ENCODE measurements at regions not wholly inside any gene's neighbourhood (a gene's known extent, or its start where the extent isn't known, plus 50 kb on each side); places are given as distances from the start of the nearest gene placed in this dataset.

GRCh38 chr2:176585291-176585690 is 316.0 kb downstream of the MTX2 start:
- FAIRE-seq (no peak), DNase-seq (no peak)
- no peak overlapping the region for H3K4me3 ChIP-seq (ENCODE audit: low read length in 3 of 3)
- no peaks in the 10 kb centered on the region for H3K27me3 ChIP-seq (ENCODE audit: control insufficient read depth, insufficient read depth, low read length)
- H3K36me3 ChIP-seq (ENCODE audit: control insufficient read depth in 2 of 3, insufficient read depth in 3 of 3, low read length in 3 of 3), result no peaks in the 10 kb centered on the region
- H3K27ac ChIP-seq (ENCODE audit: low read depth in 2 of 2, low read length in 2 of 2), result no peak overlapping the region
- no peak overlapping the region for H3K9ac ChIP-seq (ENCODE audit: low read length in 3 of 3)
- H3K9me3 ChIP-seq (ENCODE audit: control insufficient read depth in 2 of 3, insufficient read depth in 1 of 3, low read length in 3 of 3), result no peaks in the 10 kb centered on the region
- peaks cover 0 to 3% (median 0%) of the 10 kb centered on the region in 3 donors for H3K4me1 ChIP-seq (ENCODE audit: control insufficient read depth in 2 of 3, insufficient read depth in 2 of 3, low read depth in 1 of 3, low read length in 3 of 3)
- no peak for TF ChIP-seq CTCF (IDR thresholded peaks at IDR 0.05; ENCODE audit: borderline replicate concordance, extremely low read depth, insufficient read depth)
- intact Hi-C loops (cut with DNase I), result no loop called here

GRCh38 chr2:176585791-176586190 is 316.5 kb downstream of the MTX2 start:
- no peak for TF ChIP-seq CTCF (IDR thresholded peaks at IDR 0.05; ENCODE audit: borderline replicate concordance, extremely low read depth, insufficient read depth)
- intact Hi-C loops (cut with DNase I), result no loop called here
- Histone ChIP-seq H3K36me3 (ENCODE audit: control insufficient read depth in 2 of 3, insufficient read depth in 3 of 3, low read length in 3 of 3) (no peaks in the 10 kb centered on the region), H3K9me3 (ENCODE audit: control insufficient read depth in 2 of 3, insufficient read depth in 1 of 3, low read length in 3 of 3) (no peaks in the 10 kb centered on the region), H3K4me3 (ENCODE audit: low read length in 3 of 3) (no peak overlapping the region), H3K4me1 (ENCODE audit: control insufficient read depth in 2 of 3, insufficient read depth in 2 of 3, low read depth in 1 of 3, low read length in 3 of 3) (peaks cover 0 to 3% (median 0%) of the 10 kb centered on the region in 3 donors), H3K27me3 (ENCODE audit: control insufficient read depth, insufficient read depth, low read length) (no peaks in the 10 kb centered on the region), H3K27ac (ENCODE audit: low read depth in 2 of 2, low read length in 2 of 2) (no peak overlapping the region), H3K9ac (ENCODE audit: low read length in 3 of 3) (no peak overlapping the region)
- DNase-seq, result peak in 2 of 5 donors; percentile 29 to 32
- FAIRE-seq, result no peak

GRCh38 chr2:176589287-176589686 is 320.0 kb downstream of the MTX2 start:
- H3K9me3 ChIP-seq (ENCODE audit: control insufficient read depth in 2 of 3, insufficient read depth in 1 of 3, low read length in 3 of 3), result no peaks in the 10 kb centered on the region
- H3K27ac ChIP-seq (ENCODE audit: low read depth in 2 of 2, low read length in 2 of 2), result no peak overlapping the region
- H3K4me3 ChIP-seq (ENCODE audit: low read length in 3 of 3), result no peak overlapping the region
- FAIRE-seq, result no peak
- no peaks in the 10 kb centered on the region for H3K36me3 ChIP-seq (ENCODE audit: control insufficient read depth in 2 of 3, insufficient read depth in 3 of 3, low read length in 3 of 3)
- H3K9ac ChIP-seq (ENCODE audit: low read length in 3 of 3), result no peak overlapping the region
- H3K4me1 ChIP-seq (ENCODE audit: control insufficient read depth in 2 of 3, insufficient read depth in 2 of 3, low read depth in 1 of 3, low read length in 3 of 3), result no peaks in the 10 kb centered on the region
- H3K27me3 ChIP-seq (ENCODE audit: control insufficient read depth, insufficient read depth, low read length), result no peaks in the 10 kb centered on the region
- intact Hi-C loops (cut with DNase I), result no loop called here
- DNase-seq, result no peak
- no peak for TF ChIP-seq CTCF (IDR thresholded peaks at IDR 0.05; ENCODE audit: borderline replicate concordance, extremely low read depth, insufficient read depth)

GRCh38 chr2:176589825-176590440 is 320.7 kb downstream of the MTX2 start:
- intact Hi-C loops (cut with DNase I), result no loop called here
- H3K36me3 ChIP-seq (ENCODE audit: control insufficient read depth in 2 of 3, insufficient read depth in 3 of 3, low read length in 3 of 3), result no peaks in the 10 kb centered on the region
- DNase-seq (peak in 3 of 5 donors; percentile 62 to 72 (median 69)), FAIRE-seq (no peak)
- H3K4me1 ChIP-seq (ENCODE audit: control insufficient read depth in 2 of 3, insufficient read depth in 2 of 3, low read depth in 1 of 3, low read length in 3 of 3), result no peaks in the 10 kb centered on the region
- H3K9ac ChIP-seq (ENCODE audit: low read length in 3 of 3), result no peak overlapping the region
- no peak overlapping the region for H3K4me3 ChIP-seq (ENCODE audit: low read length in 3 of 3)
- no peak for TF ChIP-seq CTCF (IDR thresholded peaks at IDR 0.05; ENCODE audit: borderline replicate concordance, extremely low read depth, insufficient read depth)
- H3K27ac ChIP-seq (ENCODE audit: low read depth in 2 of 2, low read length in 2 of 2), result no peak overlapping the region
- H3K27me3 ChIP-seq (ENCODE audit: control insufficient read depth, insufficient read depth, low read length), result no peaks in the 10 kb centered on the region
- H3K9me3 ChIP-seq (ENCODE audit: control insufficient read depth in 2 of 3, insufficient read depth in 1 of 3, low read length in 3 of 3), result no peaks in the 10 kb centered on the region
